GM19463 (cell line): ENCODE measurements at regions not wholly inside any gene's neighbourhood (a gene's known extent, or its start where the extent isn't known, plus 50 kb on each side); places are given as distances from the start of the nearest gene placed in this dataset.
"Not testable (repeated sequence)": the region's sequence is repeated elsewhere in the genome, so short reads cannot be mapped to it uniquely, and the experiment has no call there.

Experiments
- ATAC-seq: cut with Tn5 transposase; IDR thresholded peaks from one replicate; pipeline ENCODE4 v1.9.1; 2021; ENCODE audit warnings: mild to moderate bottlenecking, moderate library complexity; ENCODE audit not compliant: unreplicated experiment

DNA sequence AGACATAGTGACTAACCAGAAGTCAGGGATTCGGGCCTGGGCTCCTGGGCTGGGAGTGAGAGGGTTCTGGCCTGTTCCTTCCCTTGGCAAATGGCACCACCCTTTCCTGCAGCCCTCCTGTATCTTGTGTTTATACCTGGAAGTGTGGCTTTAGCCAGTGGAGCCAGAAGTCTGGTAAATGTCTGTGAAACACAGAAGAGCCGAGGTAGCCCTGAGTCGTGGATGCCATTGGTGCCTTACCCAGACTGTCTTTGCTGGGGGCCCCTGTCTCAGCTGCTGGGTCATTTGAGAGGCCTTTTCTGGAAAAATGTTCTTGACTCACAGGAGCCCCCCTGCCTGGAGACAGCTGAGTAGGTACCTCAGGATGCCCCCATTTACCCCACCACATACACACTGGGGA, 95.7 kb upstream of the BASP1 start:
- ATAC-seq = no peak

DNA sequence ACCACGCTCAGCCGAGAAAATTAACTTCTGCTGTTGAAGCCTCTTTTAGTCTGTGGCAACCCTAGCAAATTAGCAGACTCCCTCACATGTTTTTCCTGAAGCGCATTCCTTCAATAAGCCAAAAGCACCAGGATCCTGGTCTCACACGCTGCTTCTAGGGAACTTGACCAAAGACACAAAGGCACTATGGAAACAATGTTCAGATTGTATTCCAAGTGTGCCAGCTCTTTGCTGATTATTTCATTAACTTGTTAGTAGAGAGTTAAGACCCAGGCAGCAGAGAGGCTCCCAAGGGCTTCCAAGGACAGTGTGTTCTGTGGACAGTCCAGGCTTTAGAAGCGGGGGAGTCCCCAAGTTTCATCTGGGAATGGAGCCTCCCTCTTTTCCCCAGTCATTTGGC, 94.4 kb upstream of the BASP1 start:
- no peak for ATAC-seq

DNA sequence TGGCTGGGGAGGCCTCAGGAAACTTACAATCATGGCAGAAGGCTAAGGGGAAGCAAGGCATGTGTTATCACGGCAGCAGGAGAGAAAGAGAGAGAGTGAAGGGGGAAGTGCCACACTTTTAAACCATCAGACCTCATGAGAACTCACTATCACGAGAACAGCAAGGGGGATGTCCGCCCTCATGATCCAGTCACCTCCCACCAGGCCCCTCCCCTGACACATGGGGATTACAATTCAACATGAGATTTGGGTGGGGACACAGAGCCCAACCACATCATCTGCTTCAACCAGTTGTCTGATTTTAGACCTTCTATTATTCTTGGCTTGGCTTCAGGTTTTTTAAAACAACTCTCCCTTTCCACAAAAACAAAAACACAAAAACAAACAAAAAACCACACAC, 93.7 kb upstream of the BASP1 start:
- not testable (repeated sequence) for ATAC-seq

DNA sequence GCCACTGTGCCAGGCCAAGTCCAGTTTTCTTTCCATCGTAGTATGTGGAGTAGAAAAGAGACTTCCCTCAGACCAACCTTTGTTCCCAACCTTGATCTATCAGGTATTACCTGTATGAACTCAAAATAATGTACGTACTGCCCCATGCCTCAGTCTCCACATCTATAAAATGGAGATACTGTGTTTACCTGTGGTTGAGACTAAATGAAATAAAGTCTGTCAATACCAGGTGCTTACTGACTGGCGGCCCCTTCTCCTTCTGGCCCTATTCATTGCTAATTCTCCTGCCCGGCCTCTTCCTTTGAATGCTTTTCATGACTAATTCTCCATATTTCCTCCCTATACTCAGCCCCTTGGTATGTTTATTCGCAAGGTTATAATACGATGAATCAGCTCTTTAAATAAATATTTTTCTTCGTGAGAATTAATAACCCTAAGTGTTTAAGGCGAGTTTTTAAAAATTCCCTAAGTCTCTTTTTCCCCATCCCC, 89.6 kb upstream of the BASP1 start:
- ATAC-seq = no peak

DNA sequence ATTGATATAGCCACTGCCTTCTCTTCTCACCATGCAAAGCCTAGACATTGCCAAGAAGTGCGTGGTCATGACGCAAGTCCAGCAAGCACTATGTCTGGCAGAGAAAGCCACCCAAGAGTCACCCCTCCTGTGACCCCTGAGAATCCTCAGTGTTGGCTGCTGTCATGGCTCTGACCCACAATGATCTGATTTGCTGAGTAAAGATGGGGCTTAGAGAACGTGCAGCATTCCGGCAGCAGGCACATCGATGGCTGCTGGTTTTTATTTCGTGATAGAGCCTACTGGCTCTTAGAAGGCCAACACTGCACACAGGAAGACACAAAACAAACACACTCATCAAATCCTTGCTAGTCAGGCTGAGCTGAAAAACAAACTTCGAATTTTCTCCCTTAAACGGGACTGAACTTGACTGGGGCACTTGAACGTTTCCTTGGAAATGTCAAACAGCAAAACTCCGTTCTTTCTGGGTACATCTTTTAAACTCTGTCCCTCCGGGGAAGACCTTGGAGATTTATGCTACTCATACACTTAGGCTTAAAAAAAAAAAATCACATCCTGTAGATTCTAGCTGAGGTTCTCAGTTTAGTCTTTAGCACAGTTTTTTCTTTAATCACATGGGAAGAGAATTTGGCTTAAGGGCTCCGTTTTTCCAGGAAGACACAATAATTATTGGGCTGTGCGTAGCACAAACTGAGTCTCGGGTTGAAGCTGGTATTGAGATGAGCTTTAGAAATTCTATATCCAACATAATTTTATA, 88.2 kb upstream of the BASP1 start:
- no peak for ATAC-seq

DNA sequence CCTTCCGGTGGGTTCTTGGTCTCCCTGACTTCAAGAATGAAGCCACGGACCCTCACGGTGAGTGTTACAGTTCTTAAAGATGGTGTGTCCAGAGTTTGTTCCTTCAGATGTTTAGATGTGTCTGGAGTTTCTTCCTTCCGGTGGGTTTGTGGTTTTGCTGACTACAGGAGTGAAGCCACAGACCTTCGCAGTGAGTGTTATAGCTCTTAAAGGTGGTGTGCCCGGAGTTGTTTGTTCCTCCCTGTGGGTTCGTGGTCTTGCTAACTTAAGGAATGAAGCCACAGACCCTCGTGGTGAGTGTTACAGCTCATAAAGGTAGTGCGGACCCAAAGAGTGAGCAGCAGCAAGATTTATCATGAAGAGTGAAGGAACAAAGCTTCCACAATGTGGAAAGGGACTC, 87.1 kb upstream of the BASP1 start:
- not testable (repeated sequence) for ATAC-seq

DNA sequence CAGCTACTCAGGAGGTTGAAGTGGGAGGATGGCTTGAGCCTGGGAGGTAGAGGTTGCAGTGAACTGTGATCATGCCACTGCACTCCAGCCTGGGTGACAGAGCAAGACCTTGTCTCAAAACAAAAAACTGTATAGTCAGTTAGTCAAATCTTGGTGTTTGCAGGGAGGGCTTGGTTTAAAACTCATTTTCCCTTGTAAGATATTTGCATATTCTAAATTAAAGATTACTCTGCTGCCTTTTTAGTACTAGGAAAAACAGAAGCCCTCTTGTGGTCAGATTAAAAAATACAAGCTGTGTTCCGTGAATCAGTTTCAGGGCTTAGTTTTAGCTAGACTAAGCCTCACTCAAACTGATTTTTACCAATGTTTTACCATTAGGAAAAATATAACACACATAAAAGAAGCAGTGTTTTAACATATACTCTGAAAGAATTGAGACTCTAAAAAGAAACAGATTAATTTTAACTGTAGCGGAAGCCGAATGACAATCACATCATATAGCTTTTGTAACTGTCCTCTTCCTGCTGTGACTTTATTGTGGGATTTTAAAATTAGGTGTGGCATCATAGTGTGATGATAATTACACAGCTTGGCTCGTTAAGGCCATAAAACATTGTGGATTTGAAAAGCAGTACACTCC, 84.9 kb upstream of the BASP1 start:
- ATAC-seq = no peak

DNA sequence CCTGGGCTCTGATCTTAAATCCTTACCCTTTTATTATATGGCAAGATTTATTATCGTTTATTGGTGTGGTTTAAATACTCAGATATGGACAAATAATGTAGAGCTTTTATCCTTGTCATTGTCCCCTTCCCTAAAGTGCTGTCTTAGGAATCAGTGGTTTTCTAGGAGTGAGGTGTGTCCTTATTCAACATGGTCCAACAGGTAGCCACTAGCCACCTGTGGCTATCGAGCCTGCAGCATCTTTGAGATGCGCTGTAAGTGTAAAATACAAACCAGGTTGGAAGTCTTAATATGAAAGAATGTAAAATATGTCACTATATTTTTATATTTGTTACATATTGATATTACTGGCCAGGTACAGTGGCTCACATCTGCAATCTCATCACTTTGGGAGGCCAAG, 82.4 kb upstream of the BASP1 start:
- ATAC-seq = no peak

DNA sequence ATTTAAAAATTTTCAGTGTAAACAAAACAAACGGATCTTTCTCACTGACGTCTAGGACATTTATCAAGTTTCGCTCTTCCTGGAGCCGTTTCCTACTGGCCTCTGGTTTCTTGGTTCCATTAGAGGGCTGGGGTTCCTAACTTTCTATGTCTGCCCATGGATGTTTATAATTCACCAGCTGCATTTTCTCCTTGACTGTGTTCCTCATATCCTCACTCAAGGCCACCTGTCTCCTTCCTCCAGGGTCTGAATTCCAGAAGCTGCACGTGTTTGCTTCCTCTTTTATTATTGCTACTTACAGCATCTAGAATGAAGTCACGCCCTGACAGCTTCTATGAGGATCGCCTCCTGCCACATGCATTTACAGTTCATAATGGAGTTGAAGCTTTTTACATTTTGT, 74.1 kb upstream of the BASP1 start:
- no peak for ATAC-seq

DNA sequence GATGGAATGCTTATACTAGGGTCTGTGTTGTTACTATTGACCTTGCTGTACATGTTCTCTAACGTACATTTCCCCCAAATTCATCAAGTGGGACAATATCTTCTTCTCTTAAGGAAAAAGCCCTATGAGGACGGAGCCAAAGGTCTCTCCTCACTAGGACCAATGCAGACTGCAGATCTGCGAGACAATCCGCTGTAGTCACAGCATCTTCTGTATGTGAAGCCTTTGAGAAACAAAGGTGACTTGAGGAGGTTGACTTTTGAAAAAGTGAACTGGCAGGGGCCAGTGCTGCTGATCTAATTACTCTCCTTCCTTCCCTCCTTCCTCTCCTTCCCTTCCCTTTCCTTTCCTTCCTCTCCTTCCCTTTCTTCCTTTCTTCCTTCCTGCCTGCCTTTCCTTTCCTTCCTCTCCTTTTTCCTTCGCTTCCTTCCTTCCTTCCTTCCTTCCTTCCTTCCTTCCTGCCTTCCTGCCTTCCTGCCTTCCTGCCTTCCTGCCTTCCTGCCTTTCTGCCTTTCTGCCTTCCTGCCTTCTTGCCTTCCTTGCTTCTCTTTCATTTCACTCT, 71.1 kb upstream of the BASP1 start:
- ATAC-seq = no peak

DNA sequence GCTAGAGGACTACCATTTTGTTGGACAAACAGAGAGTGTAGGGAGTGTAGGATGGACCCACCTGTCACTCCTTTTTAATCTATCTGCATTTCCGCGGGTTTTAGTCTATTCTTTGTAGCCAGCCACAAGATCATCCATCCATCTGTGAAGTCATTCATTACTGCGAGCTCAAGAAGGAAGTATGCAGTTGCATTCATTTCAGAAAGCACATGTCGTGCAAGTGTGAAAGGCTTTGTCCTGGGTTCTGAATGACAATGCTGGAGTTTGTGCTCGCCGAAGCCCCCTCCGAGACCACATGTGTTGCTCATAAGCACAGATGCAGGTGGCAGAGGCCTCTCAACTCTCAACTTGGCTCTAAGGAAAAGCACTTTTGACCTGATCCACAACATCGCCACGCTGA, 70.3 kb upstream of the BASP1 start:
- no peak for ATAC-seq

DNA sequence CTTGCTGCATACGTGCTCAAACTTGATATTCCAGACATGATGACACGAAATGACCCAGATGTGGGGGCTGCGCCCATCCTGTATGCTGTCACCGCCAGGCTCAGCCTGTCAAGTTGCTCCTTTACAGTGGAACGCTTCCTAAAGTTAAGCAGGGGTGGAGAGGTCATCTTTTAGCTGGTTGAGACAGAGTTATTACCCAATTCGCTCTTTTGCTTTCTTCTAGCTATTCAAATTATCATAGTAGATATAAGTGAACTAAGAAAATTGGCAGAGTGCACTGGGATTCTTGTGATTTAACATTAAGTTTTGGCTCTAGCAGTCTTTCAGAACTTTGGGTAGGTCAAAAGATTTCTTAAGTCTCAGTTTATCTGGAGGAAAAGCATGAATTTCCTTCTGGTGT, 69.8 kb upstream of the BASP1 start:
- no peak for ATAC-seq

DNA sequence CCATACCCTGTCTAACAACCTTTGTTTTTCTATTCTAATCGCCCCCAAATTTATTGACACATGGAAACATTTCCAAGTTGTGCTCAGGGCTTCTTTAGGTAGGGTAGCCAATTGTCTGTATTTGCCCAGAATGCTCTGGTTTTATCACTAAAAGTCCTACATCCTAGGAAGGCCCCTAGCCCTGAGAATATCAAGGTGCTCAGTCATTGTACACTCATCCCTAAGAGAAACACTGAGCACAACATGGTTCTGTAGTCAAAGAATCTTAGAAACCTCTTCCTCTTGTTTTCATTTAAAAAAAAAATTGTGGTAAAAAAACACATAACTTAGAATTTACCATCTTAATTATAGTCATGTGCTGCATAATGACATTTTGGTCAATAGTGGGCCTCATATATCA, 69.0 kb upstream of the BASP1 start:
- no peak for ATAC-seq

DNA sequence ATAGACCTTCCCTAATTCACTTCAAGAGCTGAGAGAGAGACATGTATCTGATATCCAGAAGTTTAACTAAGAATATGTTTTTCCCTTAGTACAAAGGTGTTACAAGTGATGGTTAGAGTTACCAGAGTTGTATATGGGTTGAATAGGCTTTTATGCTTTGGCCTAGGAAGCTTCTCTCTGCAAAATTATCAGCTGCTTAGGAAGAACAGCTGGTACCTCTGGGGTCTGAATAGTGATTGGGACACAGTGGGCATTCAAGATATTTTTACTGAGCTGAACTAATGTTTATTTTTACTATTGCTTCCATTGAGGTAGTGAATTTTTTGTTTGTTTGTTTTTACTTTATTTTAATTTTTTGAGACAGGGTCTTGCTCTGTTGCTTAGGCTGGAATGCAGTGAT, 67.6 kb upstream of the BASP1 start:
- no peak for ATAC-seq

DNA sequence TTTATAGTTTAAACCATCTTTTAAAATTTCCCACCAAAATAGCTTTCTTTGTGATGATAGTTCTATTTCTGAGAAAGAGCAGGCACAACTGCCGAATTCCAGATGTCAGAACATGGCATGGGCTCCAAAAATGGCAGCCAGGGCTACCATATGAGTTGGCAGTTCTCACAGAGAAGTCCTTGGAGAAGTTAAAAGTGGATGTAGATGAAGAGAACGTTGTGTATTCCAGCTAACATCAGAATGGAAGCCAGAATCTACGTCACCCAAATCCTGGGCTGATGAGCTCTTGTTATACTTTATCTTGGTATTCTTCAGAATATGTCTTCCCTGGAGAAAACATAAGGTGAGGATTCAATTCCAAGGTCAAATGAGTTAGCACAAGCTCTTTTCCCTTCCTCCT, 66.9 kb upstream of the BASP1 start:
- ATAC-seq = no peak

DNA sequence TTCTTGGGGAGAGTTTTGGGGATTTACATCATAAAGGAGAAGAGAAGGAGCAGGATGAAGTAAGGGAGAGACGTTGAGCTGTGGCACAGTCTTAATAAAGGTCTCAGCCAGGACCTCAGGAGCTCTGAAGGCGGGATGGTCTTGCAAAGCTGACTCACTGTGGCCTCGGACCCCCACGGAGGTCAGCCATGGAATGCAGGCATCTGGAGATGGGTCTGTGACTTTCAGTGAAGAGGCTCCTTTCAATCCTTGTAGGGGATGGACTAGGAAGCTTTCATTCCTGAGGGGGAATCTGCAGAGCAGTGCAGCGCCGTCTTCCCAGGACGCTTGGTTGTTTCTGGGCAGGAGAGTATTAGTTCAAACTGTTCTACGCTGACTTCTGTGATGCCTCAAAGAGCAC, 65.7 kb upstream of the BASP1 start:
- no peak for ATAC-seq

DNA sequence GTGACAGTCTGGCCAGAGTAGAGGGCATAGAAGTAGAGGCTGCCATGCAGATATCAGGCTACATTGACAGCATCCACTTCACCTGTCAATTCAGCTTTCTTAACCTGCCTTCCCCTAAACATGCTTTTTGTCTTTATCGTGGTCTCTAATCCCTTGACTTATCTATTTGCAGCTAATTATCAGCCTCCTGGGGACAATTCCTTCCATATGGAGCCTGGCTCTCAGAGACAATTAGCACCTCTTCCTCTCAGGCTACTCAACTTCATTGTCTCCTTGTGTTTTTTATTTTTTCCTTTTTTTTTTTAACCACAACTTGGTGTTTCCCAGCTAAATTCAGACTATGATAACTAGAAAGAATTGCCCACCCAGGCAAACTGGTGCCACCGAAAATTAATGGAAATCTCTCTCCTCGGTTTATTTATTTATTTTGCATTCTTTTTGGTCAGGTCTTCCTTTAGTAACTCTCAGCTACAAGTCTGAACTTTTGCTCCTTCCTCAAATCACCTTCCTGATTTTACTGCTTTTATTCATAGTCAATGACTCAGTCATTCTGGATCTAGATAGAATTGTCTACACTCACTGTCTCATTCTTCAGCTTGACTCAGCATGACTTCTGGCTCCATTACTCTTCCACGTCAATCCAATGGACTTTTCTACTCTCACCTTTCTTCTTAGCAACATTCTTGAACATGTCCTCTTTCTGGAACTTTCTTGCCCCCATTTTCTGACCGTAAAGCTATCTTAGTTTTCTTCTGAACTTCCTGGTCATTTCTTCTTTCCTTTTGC, 63.0 kb upstream of the BASP1 start:
- ATAC-seq = no peak

DNA sequence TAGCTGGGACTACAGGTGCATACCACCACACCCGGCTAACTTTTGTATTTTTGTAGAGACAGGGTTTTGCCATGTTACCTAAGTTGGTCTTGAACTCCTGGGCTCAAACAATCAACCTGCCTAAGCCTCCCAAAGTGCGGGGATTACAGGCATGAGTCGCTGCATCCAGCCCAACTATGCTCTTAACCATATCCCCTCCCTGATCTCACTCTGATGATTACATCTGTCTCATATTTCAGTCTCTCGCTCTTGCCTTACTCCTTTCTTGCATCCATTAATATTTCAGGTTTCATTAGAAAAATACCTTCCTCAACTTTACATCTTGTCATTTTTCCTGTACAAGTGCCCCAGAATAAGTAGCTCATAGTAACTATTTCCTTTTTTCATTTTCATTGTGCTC, 61.0 kb upstream of the BASP1 start:
- no peak for ATAC-seq

DNA sequence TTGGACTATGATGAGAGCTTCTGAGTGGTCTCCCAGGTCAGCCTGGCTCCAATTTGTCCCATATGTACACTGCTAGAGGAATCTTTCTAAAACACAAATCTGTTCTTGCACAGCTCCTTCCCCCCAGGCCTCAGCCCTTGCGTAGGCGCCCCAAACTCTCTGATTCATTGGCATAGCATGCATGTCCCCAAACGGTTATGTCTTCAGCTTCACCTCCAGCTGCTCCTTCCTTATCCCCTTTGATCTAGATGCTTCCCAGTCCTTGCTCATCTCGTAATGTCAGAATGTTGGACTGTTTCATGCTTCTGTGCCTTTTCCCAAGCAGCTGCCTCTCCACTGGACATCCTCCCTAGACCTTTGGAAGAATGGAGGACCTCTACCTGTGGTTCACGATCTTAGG, 60.1 kb upstream of the BASP1 start:
- ATAC-seq = no peak

DNA sequence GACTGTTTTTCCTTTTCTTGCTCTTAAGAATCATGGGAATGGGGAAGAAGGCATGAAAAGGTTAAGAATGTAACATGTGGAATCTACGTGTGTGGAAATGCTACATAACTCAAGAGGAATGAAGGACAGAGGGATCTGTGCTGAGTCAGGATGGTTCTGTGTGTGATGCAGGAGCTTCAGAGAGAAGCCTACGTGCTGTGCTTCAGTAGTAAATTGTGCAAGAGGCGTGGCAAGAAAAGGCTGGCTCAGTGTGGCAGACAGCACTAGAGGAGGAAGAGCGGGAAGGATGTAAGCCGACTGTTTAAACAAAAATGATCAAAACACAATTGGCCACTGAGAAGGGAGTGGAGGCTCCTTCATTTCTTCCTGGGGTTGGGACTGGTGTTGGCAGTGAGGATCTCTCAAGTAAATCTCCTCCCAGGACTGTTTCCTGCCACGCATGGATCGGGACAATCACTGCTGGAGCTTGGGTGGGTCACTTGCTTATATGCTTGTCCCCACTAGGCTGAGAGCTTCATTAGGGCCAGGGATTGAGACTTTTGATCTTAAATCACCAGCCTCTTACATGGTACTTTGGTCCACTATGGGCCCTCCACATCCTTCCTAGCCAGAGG, 59.4 kb upstream of the BASP1 start:
- no peak for ATAC-seq

DNA sequence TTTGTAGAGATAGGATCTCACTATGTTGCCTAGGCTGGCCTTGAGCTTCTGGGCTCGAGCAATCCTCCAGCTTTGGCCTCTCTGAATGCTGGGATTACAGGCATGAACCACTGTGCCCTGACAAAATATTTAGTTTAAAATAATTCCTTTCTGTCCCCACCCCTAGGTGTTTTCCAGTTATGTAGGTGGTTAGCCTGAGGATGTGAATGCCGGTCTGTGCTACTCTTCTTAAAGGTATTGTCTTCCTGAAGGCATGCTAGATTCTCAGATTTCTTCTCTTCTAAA, 56.7 kb upstream of the BASP1 start:
- ATAC-seq = no peak
